Stimulated activated CD8-positive, alpha-beta memory T cell treated with anti-CD3 and anti-CD28 coated beads, Interleukin-2, amount 100 ng/mL, for 48 hours (primary cell): ENCODE measurements at regions not wholly inside any gene's neighbourhood (a gene's known extent, or its start where the extent isn't known, plus 50 kb on each side); places are given as distances from the start of the nearest gene placed in this dataset.
"Not testable (repeated sequence)": the region's sequence is repeated elsewhere in the genome, so short reads cannot be mapped to it uniquely, and the experiment has no call there.

Experiments
- DNase-seq, 2 donors: peaks; one replicate each; pipeline ENCODE4 v3.0.0-alpha.2; 2020; ENCODE audit warnings: low read depth in 2 of 2

DNA sequence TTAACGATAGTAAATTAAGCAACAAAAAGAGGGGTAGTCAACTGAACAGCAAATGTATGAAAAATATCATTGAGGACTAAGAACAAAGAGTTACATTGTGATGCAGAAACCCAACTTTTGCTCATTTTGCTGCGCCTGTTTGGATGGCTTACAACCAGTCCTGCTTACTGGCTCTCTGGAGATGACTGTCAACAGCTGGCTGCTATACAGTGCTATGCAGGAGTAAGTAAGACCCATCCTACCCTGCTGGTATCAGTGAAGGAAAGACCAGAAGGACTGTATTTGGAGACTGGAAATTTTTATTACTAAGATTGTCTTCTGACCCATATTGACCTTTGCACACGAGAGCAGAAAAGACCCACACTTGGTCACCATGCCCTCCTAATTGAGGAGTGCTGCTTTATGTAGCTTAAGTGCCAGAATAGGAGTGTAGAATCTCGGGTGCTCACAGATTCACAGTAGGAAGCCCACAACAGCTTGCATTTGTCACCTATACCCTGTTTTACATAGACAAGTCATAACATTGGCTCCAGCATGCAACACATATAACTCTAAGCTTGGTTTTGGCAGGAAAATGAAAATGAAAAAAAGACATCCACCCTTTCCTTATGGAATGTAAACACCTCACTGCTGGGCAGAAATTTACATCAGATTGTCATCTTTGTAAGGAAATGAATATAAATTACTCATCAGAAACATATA is 1915.0 kb upstream of the CELF4 start:
- DNase-seq = no peak

DNA sequence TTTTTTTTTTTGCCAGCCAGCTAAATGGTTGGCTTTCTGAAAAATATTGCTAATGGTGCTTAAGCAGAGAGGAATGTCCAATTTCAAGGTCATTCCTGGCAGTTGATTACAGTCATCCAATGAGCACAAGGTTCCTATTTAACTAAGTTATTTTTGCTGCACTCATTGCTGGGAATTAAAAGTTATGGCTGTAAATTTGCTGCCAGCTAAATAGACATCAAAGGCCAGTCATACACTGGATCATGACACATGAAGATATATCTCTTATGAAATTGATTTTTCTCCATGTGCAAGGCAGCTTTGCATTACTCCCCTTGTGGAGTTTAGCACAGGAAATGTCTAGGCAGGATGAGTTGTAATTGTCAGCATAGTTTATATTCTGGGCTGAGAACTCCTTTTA is 1898.4 kb upstream of the CELF4 start:
- no peak for DNase-seq

DNA sequence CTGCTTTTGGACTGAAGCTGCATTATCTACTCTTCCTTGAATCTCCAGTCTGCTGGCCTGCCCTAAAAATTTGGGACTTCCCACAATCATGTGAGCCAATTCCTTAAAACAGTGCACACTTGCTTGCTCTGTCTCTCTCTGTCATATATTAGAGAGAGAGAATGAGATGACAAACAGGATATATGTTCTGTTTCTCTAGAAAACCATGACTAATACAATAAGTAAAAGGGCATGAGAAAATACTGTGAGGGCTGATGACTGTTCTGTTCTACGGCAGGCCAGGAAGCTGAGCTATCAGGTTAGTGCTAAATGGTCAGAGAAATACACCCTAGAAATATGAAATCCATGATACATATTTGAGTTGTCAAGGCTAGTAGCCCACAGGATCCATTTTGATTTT is 1896.8 kb upstream of the CELF4 start:
- no peak for DNase-seq

DNA sequence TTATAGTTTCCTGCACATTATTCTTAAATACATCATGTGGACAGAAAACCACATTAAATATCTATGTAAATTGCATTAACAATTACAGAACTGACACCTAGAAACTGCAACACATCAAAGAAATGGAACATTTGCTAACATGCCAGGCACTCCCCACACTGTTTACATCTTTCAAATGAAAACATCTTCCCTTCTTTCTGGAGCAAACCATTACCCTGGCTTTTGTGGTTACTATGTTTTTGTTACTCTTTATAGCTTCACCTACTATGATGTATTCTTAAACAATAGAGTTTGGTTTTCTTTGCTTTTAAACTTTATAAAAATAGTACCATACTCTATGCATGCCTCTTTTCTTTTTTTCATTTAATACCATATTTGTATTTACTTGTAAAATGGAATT is 1894.5 kb upstream of the CELF4 start:
- no peak for DNase-seq

DNA sequence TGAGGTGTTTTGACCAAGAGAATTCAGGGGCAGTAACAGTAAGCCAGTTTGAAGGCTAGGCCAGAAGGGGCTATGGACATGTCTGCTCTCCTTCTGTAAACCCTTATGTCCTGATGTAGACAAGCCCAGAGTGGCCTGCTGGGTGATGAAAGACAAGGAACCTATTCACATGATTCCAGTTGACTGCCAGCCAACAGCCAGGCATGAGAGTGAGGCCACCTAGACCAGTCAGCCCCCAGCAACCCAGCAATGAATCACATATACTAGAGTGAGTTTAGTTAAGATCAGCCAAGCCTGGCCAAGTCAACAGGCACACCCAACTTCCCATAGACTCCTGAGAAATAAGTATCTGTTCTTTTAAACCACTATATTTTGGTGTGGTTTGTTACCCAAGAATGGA is 1889.7 kb upstream of the CELF4 start:
- no peak for DNase-seq

DNA sequence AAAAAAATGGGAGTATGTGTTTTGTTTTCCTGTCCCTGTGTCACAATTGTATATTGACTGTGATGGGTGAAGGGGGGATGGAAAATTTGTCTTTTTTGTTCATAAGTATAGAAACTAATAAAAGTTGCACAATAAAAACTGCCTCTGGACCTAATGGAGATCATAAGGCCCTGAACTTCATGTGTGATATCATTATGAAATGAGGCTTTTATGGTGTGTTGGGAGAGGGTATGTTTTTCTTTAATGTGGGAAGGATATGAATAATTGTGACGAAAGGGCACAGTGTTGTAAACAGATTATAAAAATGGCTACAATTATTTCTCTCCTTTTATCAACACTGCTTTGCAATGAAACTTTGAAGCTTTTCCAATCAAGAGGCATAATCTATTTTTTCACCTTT is 1889.3 kb upstream of the CELF4 start:
- no peak for DNase-seq

DNA sequence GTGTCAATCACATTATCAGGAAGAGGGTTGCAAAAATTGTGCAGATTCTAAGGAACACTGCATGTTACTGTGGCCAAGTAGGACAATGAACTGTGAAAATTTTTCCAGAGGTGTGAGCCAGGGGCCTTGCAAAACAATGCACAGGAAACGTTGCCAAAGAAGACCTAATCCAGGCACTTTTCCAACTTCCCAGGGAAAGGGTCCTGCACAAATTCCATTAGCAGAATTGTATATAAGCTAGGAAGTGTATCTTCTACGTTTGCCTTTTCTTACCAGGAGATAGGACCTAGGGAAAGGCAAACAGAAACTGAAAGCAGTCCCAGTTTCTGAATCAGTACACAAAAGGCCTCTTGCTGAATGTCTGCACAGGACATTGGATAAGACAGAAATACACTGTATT is 1888.3 kb upstream of the CELF4 start:
- DNase-seq = no peak

DNA sequence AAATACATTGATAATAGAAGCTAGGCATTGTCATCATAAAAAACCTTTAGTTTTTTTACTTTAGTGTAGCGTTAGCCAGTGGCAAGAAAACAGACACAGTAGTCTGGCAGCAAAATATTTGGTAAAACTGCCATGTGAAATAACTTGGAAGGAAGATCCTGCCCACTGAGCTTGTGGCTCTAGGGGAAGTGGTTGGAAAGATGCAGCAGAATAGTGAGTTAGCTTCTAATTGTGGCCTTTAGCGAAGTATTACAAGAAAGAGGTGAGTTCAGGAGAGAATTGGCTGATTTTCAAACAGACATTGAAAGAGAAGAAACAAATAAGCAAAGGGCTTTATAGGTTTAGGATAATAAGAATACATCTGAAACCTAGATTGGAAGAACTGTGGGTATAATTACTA is 1887.8 kb upstream of the CELF4 start:
- no peak for DNase-seq

DNA sequence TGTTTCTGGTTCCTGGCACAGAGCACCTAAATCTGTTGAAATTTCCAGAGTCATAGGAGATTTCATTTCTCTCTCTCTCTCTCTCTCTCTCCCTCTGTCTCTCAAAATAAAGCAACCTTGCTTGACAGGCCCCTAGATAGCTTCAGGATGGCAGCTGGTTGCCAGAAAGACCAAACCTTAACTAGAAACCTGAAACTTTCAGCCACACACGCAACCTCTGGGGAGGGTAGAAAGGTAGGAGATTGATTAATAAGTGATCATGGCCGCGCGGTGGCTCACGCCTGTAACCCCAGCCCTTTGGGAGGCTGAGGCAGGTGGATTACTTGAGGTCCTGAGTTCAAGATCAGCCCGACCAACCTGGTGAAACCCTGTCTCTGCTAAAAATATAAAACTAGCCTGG is 1885.4 kb upstream of the CELF4 start:
- DNase-seq = no peak

DNA sequence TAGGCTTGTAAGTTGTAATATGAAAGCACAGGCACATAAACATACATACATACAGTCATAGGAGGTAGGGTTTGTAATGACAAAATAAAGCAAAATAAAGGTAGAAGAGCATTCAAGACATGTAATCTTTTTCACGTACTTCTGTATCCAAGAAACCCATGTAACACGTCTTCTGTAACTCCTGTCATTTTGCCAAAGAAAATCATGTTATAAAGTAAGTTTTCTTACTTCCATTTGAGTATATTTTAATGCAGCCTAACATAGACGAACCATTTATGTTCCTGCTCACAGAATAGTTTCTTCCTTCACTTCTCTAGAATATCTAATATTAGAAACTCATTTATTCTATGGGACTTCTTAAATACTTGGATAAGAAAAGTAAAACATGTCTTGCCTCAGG is 1884.0 kb upstream of the CELF4 start:
- DNase-seq = no peak

DNA sequence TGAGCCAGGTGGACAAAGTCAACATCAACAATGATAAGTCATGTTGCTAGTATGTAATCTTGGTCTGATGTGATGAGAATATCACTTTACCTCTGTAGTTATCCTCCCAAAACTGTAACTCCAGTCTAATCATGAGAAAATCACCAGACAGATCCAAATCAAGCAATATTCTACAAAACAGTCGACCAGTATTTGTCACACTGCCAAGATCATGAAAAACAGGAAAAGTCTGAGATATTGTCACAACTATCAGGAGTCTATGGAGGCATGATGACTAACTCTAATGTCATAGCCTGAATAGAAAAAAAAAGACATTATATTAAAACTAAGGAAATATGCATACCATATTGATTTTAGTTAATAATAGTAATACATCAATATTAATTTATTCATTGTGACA is 1883.3 kb upstream of the CELF4 start:
- no peak for DNase-seq

DNA sequence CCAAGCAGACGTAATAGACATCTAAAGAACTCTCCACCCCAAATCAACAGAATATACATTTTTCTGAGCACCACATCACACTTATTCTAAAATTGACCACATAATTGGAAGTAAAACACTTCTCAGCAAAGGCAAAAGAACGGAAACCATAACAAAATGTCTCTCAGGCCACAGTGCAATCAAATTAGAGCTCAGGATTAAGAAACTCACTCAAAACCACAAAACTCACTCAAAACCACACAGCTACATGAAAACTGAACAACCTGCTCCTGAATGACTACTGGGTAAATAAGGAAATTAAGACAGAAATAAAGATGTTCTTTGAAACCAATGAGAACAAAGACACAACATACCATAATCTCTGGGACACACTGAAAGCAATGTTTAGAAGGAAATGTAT is 1879.4 kb upstream of the CELF4 start:
- not testable (repeated sequence) for DNase-seq

DNA sequence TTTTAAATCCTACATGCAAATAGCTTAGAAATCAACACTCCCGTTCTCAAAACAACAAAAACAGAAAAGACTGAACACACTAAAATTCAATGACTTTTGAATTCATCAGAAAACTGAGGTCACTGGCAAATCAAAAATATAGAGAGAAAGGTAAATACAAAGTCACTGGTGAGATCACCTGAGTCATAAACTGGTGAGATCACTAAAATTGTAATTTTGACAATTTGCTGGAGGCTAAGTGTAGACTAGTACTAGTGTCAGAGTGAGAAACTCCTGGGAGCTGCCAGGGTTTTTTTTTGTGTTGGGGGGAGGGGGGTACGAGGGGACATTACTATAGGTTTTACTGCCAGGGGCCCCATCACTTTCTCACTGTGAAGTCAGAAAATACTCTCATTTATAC is 1876.0 kb upstream of the CELF4 start:
- no peak for DNase-seq

DNA sequence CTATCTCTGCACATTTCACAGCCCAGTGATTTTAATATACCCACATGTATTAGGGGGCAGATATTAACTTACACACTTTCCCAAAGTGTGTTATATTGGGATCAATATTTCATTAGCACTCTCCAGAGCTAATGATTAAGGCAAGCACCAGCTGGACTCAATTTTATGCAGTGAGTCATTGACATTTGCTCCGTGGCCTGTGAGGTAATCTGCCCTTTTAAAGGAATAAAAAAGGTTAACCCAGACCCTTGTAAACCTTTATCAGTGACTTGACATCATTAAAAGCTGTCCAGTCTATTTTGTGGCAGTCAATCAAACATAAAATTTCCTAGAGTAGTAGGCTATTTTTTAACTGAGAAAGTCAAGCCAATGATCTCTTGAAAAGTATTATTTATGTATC is 1870.4 kb upstream of the CELF4 start:
- no peak for DNase-seq

DNA sequence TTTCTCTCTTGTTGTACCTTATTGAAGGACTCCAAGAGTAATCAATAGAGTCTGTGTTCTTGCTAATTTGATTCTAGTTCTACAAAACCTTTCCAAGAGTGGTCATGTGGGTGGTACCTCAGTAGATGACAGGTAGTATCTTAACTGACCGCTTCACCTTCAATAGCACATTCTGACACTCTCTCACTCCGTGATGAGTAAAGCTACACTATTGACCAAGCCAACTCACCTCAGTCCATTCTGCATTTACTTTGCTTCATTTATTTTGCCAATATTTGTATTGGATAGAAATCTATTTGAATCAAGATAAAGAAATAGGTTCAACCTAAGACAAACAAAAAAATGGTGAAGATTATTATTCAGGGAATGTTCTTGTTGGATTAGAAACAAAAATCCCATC is 1869.6 kb upstream of the CELF4 start:
- DNase-seq = no peak

DNA sequence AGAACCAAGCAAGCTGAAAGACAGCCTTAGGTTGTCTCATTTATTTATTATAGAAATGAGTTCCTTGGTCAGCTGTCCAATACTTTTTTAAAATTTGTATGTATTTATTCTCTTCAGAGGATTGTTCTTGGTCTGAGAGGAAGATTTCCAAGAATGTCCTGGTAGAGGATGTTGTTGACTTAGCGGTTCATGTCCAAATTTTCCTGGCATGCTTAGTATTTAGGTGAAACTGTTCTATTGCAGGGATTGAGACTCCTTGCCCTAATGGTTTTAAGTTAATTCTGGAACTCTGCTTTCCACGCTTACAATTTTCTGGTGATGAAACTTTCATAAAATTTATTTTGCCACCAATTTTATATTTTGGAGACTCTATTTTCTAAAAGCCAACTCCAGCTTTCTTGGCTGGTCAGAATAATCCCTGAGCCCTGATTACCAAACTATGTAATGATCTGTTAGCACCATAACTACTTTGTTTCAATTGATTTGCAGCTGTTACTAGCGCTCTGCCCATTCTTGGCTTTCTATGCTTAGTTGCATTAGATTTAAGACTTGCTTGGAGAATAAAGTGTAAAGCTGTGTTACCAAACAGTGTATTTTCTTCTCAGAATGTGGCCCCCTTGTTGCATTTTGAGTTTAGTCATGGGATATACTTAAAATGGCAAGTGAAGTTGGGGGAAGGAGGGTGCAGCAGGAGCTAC is 1868.8 kb upstream of the CELF4 start:
- DNase-seq = no peak

DNA sequence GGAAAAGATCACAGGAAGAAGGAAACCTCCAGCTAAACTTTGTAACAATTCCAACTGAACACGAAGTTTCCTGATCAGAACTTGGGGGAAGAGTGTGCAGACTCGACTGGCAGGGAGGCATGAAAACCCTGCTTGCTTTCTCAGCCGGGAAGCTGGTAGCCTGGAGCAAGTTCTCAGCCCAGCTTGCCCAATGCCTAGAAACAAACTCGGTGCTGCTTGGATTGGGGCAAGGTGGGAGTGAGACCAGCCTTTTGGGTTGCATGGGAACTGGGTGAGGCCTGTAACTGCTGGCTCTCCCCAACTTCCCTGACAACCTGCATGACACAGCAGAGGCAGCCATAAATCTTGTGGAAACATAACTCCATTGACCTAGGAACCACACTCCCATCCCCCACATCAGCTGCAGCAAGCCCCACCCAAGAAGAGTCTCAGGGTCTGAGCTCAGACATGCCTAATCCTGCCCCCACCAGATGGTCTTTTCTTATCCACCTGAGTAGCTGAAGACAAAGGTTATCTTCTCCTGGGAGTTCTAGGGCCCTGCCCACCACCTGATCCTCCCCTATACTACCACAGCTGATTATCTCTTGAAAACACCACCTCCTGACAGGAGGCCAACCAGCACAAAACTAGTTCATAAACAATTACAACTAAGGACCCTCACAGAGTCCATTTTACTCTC is 1859.7 kb upstream of the CELF4 start:
- no peak for DNase-seq

DNA sequence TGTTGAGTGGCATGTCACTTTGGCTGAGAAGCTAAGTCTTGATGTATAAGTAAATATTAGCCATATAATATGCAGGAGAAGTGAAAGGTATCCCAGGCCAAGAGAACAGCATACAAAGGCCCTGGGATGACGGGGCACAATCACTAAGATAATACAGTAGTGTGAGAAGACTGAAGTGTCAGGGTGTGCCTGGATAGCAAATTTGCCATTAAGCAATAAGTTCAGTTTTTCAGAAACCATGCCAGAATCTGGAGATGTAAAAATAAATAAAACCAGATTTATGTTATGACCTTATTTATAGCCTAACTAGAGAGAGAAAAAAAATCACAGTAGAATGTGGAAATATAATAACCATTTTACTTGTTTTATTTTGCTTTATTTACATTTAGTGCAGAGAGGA is 1858.7 kb upstream of the CELF4 start:
- no peak for DNase-seq

DNA sequence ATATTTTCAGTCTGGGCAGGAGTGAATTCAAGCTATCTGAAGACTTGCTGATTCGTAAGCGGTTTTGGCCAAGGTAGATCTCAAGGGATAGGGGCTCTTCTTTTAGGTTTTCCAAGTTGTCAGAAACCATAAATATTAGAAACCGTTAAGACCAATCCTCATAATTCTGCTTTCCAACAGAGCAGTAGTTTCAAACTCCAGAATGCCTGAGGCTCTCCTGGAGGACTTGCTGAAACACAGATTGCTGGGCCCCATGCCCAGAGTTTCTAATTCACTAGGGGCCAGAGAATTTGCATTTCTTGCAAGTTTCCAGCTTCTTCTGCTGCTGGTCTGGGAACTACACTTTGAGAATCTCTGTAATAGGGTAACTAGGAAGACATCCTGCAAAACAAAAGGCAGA is 1855.7 kb upstream of the CELF4 start:
- DNase-seq = no peak

DNA sequence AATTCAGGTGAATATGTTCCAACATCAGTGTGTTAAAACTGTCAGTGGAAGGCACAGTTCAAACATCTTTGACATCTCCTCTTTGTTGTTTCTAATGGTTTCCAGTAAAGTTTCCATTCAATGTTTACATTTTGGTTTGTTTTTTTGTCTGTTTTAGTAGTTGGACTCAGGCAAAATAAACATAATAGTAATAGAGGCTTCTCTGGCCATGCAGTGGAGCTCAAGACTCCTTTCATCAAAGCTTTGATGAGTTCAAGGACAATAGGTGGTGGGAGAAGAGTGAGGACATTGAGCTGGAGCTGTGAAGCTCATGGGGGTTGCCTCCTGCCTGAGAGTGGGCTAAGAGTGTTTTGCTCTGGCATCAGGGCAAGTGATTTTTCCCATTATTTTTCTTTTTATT is 1853.7 kb upstream of the CELF4 start:
- DNase-seq = no peak

DNA sequence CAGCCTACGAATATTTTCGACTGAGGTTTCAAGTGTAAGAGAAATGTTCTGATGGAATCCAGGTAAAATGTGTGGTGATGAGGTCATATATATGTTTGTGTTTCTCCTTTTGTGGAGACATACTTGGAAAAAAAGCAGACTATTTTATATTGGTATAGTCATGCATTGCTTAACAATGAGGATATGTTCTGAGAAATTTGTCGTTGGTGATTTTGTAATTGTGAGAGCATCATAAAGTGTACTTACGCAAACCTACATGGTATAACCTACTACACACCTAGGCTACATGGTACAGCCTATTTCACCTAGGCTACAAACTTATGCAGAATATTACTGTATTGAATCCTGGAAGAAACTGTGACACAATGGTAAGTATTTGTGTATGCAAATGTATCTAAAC is 1849.9 kb upstream of the CELF4 start:
- DNase-seq = no peak

DNA sequence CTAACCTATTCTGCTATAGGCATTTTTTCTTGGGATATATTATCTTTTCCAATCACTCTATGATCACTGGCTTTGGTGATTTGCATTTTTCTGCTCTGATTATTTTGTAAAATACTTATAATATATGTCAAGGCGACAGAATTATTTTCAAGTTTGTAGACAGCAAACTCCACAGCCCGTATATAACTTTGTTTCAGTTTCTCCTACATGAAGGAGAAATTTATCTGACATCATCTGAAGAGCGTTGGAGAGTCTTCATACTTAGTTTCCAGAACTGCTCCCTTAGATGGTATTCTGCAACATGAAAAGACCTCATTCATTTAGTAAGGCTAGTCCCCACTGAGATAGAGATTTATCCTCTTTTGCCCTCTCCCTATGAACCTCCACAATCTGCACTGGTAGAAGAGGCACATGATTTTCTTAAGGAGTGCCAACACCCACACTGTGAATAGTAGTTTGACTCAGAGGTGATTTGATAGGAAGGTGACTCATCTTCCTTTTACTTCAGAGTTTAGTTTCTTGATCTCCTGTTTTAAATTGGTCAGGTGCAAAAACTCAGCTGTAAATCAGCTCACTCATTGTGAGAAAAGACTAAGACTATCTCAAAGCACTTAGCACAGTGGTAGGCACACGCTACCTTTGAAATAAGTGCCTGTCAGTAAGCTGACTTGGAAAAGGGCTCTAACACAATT is 1848.6 kb upstream of the CELF4 start:
- no peak for DNase-seq

DNA sequence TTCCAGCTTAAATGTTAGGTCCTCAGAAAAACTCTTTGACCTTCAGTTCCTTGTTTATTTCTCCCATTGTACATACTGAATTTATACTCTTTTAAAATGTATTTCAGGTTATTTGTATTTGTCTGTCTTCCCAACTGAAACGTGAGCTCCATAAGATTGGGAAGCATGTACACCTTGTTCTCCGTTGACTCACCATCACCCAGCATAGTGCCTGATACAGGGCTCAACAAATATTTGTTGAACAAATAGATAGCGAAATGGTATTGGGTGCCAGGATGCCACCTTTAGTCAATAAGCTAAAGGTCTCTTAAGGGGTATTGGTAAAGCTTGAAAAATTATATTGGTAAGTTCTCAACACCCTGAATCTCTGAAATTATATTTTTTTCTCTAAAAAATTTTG is 1841.3 kb upstream of the CELF4 start:
- DNase-seq = no peak
